HL-60 (cell line): ENCODE measurements at regions not wholly inside any gene's neighbourhood (a gene's known extent, or its start where the extent isn't known, plus 50 kb on each side); places are given as distances from the start of the nearest gene placed in this dataset.

Experiments
- CTCF ChIP-seq: IDR thresholded peaks from one replicate; pipeline ENCODE4 v1.5.1; 2011; ENCODE audit warnings: low read length, control low read depth, inconsistent platforms; ENCODE audit not compliant: insufficient read depth
- POLR2AphosphoS5 ChIP-seq: IDR thresholded peaks from 2 replicates; pipeline ENCODE4 v1.6.1; 2012; ENCODE audit warnings: low read depth
- TF ChIP-seq, protein P1 (sequence below): IDR thresholded peaks from 2 replicates; pipeline ENCODE4 v1.6.1; 2012; ENCODE audit warnings: low read depth; ENCODE audit not compliant: insufficient replicate concordance

DNA sequence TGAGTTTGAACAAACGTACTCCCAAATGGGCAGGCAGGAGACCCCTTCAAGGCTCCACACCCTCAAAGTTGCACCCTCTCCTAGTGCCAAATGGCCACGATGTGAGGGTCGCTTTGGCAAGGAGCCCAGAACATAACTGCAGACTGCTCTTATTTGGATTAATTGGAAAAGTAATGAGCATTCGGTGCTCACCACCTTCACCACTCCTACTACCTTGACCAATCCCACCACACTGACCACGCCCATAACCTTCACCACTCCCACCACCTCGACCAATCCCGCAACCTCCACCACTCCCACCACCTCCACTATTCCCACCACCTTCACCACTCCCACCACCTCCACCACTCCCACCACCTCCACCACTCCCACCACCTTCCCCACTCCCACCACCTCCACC, 94.7 kb upstream of the PAX2 start:
- TF ChIP-seq CTCF = no peak
- no peak for TF ChIP-seq POLR2AphosphoS5
- TF ChIP-seq, protein P1, sequence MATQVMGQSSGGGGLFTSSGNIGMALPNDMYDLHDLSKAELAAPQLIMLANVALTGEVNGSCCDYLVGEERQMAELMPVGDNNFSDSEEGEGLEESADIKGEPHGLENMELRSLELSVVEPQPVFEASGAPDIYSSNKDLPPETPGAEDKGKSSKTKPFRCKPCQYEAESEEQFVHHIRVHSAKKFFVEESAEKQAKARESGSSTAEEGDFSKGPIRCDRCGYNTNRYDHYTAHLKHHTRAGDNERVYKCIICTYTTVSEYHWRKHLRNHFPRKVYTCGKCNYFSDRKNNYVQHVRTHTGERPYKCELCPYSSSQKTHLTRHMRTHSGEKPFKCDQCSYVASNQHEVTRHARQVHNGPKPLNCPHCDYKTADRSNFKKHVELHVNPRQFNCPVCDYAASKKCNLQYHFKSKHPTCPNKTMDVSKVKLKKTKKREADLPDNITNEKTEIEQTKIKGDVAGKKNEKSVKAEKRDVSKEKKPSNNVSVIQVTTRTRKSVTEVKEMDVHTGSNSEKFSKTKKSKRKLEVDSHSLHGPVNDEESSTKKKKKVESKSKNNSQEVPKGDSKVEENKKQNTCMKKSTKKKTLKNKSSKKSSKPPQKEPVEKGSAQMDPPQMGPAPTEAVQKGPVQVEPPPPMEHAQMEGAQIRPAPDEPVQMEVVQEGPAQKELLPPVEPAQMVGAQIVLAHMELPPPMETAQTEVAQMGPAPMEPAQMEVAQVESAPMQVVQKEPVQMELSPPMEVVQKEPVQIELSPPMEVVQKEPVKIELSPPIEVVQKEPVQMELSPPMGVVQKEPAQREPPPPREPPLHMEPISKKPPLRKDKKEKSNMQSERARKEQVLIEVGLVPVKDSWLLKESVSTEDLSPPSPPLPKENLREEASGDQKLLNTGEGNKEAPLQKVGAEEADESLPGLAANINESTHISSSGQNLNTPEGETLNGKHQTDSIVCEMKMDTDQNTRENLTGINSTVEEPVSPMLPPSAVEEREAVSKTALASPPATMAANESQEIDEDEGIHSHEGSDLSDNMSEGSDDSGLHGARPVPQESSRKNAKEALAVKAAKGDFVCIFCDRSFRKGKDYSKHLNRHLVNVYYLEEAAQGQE = no peak
